HG03060 (cell line): ENCODE measurements at regions not wholly inside any gene's neighbourhood (a gene's known extent, or its start where the extent isn't known, plus 50 kb on each side); places are given as distances from the start of the nearest gene placed in this dataset.
"Not testable (repeated sequence)": the region's sequence is repeated elsewhere in the genome, so short reads cannot be mapped to it uniquely, and the experiment has no call there.

Experiments
- ATAC-seq: cut with Tn5 transposase; IDR thresholded peaks from one replicate; pipeline ENCODE4 v1.9.1; 2021; ENCODE audit warnings: low read depth, moderate number of reproducible peaks; ENCODE audit not compliant: unreplicated experiment

DNA sequence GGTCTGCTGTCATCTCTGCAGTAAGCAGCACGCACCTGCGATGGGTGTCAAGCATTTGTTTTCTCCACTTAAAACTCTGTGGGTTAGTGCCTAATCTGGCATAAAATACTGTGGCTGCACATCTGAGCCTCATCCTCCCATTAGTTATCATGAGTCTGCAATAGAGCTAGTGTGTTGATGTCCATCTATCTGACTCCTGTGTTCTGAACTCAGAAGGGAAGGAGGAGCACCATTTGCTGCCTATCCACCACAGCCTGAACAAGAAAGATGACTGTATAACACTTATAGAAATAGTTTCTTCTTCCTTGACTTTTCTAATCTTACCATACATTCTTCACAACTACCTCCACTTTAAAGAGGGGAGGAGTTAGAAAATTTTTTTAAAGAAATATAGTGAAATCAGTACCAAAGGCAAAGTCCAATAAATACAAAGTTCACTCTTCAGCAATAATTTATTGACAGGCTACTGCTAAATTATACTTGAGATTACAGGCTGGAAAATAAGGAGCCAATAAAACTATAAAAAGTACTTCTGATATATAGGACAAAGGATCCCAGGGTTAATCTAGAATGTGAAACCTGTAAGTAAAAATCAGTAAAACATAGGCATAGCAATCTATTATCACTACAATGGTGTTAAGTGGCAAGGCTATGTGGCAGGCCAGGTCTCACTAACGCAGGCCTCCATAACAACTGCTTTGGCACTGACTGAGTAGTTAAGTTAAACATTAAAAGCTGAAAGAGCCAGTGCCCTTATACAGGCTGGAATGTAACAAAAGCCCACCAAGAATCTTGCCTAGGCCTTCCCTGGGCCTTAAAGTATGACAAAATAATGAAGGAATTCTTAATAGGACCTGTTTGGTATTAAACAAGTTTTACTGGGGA lies 70.2 kb downstream of the LGALS9C start:
- ATAC-seq, result not testable (repeated sequence)

DNA sequence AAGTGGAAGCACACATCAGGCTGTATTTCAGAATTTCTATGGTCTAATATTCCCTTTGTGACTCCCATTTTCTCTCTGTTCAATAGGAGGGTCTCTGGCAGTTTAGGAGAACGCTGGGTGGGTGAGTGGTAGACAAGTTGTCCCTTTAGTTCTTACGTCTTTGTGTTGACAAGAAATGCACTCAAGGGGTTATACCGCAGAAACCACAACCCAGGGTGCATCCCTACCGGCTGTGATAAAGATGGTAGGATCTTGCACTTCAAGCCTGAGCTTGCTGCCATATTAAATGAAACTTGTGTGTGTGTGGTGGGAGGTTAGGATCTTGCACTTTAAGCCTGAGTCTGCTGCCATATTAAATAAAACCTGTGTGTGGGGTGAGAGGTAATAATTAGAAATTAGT lies 80.5 kb downstream of the LGALS9C start:
- not testable (repeated sequence) for ATAC-seq

DNA sequence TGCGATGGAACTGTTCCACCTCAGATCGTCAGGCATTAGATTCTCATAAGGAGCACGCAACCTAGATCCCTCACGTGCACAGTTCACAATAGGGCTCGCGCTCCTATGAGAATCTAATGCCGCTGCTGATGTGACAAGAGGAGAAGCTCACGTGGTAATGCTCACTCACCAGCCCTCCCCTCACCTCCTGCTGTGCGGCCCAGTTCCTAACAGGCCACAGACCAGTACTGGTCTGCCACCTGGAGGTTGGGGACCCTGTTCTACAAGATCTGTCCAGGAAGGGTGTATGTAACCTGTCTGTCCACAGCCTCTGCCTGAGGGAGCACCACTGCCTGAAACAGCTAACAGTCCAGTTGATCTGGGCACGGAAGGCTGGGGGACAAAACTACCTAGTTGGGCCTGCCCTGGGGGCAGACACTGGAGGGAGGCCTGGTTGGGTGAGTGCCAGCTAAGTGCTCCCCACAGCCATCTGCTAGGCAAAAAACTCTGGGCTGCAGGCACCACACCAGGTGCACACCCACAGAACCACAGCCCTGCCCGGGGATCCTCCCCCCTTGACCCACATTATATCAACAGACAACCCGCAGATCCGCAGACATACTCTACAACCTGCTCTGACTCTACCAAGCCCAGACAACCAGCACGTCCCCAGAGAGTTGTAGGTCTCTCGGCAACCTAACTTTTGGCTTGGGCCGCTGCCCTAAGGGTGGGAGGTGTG lies 80.7 kb downstream of the TBC1D28 start:
- peak; percentile 49 for ATAC-seq

DNA sequence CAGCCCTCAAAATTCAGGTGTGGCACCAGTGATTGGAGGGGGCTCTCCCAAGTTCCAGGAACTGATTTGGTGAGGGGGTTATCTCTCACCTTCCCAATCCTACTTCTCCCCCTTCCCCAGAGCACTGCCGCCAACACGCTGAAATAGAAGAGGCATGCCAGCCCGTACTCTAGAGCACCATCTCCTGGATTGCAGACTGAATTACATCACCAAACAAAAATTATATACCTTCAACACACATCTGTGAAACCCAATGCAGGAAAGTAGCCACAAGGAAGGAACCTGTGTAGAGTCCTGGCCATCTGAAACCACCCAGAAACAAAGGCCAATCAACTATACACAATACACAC lies 80.1 kb downstream of the TBC1D28 start:
- ATAC-seq, result peak; percentile 19

GRCh38 chr17:18568108-18568995 lies 75.8 kb downstream of the TBC1D28 start:
- not testable (repeated sequence) for ATAC-seq

- ATAC-seq, result not testable (repeated sequence)
Observed at GRCh38 chr17:18569489-18569913, 74.7 kb downstream of the TBC1D28 start.

- ATAC-seq, result not testable (repeated sequence)
Observed at GRCh38 chr17:18572536-18572935, 71.7 kb downstream of the TBC1D28 start.

- ATAC-seq, result not testable (repeated sequence)
Observed at GRCh38 chr17:18574137-18574536, 70.1 kb downstream of the TBC1D28 start.
